GM19240 (cell line): ENCODE measurements at regions not wholly inside any gene's neighbourhood (a gene's known extent, or its start where the extent isn't known, plus 50 kb on each side); places are given as distances from the start of the nearest gene placed in this dataset.

Source experiments
- DNase-seq: peaks from one replicate; pipeline ENCODE4 v3.0.0; 2011; ENCODE audit warnings: low spot score; ENCODE audit not compliant: insufficient read length

- DNase-seq, result no peak
Observed at GRCh38 chr18:56086176-56086575, 498.2 kb upstream of the TCF4 start.

DNA sequence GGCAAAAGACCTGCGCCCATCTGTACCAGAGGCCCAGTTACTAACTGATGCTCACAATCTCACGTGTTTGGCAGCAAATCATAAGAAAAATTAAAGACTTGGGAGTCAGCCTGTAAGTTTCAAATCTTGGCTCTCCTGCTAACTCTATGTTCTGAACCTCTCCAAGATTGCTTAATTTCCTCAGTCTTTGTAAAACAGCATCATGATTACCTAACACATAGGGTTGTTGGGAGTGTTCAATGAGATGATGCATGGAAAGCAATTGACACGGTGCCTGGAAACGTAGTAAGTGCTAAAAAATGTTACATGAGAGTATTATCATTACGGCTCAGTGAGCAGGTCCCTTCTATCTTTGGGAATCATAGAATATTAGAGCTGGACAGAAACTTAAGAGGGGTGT is 497.6 kb upstream of the TCF4 start:
- DNase-seq, result no peak

DNA sequence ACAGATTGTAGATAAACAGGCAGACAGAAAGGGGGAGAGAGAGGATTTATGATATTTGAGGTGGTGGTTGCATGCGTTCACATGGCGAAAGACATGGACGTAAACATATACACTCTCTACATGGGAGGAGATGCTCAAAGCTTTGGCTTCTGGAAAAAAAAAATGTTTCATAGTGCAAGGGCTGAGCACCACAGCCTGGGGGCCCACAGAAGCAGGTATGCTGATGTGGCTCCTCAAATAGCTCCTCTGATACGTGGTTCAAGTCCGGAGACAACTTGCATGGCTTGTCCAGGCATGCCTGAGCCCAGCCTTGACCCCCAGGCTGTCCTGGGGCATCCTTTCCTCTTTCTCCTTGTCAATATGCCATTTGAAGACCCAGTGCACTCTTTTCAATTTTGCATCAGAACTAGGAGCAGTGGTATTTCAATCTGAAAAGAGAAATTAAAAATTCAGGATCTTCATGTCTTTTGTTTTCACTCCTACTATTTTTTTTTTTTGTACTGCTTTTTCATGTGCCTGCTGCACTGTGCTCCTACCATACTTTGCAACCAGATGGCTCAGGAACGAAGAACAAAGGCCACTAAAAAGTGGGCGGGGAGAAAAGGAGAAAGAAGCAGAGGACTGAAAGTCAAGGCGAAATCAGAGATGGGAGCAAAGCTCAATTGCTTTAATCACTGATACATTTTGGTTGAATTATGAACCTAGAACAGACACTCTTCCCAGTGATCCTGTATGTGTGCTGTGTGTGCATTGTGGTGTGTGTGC is 495.7 kb upstream of the TCF4 start:
- no peak for DNase-seq

DNA sequence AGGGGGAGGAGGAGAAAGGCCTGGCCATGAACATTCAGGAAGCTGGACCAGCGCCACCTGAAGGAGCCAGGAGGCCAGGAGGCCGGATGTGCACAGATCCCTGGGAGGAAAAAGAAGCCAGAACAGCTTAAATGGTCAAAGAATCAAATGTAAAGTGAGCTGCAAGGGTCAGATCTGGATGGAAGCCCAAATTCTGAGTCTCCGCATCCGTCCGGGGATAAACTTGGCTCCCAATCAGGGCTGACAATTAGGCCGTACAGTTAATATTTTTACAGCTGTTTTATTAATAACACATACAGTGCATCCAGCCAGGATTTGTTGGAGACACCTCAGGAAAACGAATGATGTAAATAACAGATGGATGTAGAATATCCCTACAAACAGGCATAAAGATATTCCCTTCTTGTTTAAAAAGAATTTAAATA is 495.1 kb upstream of the TCF4 start:
- DNase-seq, result no peak

DNA sequence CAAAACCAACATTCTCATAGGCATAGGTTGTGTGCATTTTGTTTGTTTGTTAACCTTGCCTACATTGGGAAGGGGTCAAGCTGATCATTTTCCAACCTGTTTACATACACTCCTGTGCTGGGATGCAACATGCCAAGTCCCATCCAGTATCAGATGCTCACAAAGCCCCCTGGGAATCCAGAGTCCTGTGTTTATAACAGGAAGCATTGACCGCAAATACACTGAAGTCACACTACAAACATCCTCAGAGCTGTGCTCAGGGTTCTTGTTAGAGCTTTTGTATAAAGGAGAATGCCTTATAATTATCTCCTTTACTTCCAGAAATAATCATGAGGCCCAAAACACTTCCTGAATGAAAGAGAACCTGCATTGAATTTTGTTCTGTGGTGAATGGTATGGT is 488.7 kb upstream of the TCF4 start:
- DNase-seq, result no peak

GRCh38 chr18:56068701-56069100 is 480.7 kb upstream of the TCF4 start:
- no peak for DNase-seq

DNA sequence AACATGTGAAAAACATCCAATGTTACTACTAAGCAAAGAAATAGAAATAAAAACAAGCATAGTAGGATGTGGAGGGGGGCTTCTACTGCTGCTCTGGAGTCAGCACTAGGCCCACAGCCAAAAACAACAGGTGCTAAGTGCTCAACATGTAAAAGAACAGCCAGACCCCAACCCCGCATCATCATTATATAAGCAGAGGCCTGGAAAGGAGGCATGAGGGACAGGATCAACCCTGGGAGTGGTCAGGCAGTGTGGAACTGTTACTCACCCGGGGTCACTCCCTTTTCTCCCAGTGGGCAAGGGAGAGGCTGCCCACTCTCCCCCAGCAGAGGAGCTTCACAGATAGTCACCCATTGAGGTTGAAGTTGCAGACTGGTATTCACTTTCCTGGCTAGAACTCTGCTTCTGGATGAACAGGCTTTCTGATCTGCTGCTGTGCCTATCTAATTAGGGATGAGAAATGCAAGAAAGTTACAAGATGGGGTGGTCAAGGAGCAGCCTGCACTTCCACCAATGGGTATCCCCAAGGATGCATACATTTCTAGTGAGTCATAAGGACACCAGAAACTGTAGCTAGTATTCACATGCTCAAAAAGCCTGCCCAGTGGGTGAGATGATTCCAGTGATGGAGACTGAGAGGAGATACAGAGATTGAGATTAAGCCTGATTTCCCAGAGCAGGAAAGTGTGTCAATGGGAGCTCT is 480.1 kb upstream of the TCF4 start:
- no peak for DNase-seq

DNA sequence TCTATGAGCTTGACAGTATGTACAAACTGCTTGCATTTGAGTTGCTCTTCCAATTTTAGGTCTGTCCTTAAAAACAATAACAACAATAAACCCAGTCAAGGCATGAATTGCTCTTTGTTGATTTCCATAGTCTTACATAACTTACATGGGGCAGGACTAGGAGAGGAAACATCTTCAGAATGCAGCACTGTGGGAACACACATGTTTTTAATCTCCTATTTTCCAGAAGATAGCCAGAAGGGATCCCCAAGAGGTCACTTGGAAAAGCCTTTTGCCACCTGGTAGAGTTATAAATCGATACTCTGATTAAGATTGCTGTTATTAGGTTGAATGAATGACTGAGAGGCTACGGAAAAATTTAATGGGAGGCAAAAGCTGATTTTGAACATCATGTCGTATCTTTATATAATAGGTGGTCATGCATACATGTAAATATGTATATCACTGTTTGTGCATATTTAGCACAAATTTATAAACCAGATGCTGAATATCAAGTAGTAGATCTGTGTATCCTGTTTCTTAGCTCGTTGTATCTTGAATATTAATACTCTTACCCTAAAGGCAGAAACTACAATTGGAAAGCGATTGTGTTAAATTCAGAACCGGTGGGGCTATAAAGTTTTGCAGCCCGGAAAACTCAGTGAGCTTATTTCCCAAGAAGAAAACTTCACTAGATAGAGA is 479.4 kb upstream of the TCF4 start:
- no peak for DNase-seq

DNA sequence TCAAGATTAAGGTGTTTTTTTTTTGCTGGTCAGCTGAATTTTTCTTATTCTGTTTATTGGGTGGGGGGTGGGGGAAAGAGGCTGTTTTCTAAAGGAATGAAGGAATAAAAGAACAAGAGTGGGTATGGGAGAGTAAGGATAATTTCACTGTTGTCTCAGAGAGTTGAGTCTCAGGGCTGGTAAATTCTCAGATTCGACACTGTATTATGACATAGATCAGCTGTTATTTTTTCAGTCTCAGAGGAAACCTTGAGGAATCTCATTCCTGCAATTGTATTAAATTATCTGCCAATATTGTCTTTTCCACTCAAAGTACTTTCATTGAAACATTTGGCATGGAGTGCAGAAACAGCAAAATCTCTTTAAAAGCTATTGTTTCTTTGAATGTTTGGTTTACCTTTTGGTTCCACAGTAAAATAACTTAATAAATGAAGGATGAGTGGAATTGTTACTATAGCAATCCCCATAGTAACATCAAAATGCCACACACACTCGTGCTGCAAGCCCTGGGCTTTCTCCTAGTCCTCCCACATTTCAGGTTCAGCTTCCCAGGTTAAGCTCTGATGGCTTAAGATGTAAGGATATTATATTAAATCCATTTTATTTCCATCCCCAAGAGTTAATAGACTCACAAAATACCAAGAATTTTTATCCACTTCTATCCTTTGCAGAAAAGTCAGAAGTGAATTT is 478.7 kb upstream of the TCF4 start:
- DNase-seq, result no peak

GRCh38 chr18:56065086-56065485 is 477.1 kb upstream of the TCF4 start:
- DNase-seq, result no peak

DNA sequence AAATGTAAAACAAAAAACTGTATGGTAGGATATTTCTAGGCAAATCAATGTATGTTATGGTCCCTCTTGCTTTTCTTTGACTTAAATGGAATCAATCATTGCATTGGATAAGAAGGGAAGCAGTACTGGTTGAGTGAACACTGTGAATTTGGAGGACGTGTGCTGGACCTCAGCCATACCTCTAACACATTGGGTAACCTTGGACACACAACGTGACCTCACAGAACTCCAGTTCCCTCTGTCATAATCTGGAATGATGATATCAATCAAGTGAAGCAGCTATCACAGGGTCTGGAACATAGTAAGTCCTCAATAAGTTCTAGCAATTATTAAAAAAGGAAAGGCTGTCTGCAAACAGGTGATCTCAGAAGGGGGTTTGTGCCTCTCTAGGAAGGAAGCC is 474.9 kb upstream of the TCF4 start:
- no peak for DNase-seq

- no peak for DNase-seq
Observed at GRCh38 chr18:56060967-56061541, 473.1 kb upstream of the TCF4 start.

DNA sequence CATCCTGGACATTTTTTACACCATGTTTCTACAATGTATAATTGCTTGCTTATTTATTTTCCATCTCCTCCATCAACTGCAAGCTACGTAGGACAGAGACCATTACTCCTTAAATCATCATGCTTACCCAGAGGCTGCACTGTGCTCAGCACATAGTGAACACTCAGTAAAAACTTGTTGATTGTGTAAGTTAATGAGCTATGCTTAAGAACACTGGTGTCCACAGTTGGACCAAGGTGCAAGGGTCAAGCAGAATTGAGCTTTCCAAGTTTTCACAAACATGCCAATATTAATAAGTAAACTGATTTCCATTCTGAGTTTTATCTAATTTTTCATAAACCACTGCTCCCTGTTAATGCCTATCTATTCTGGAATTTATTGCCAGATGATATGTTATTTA is 464.2 kb upstream of the TCF4 start:
- no peak for DNase-seq

DNA sequence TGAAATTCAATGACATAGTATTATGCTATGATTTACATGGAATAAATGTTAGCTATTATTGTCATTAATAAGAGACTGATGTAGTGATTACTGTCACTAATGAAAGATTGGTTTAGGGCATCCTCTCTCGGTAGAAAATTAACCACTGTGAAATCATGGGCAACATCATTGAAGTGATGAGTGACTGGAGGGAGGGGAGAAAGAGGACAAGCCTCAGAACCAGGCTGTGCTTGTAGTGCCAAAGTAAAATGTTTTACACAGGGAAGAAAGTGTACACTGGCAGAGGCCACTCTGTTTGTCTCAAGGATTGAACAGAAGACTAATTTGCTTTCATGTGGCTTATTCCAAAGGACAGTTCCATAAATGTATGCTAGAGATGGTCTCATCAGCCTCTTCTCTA is 456.2 kb upstream of the TCF4 start:
- no peak for DNase-seq

DNA sequence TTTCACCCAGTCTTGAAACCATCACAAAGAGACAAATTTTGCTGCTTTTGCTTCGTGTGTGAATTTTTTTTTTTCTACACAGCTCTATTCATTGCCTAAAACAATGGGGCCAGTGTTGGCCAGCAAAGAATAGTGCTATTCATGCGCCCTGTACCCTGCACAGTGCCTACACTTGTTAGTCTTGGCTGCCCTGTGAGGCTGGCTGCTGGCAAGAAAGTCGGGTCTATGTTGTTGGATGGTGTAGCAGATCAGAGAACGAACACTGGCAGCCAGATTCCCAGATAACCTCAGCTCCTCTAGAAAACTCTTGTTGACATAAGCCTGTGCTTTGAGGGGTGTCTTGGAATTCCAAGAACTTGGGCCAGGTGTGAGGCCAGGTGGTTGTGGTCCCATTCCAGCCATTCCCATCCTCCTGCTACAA is 455.7 kb upstream of the TCF4 start:
- DNase-seq, result no peak

DNA sequence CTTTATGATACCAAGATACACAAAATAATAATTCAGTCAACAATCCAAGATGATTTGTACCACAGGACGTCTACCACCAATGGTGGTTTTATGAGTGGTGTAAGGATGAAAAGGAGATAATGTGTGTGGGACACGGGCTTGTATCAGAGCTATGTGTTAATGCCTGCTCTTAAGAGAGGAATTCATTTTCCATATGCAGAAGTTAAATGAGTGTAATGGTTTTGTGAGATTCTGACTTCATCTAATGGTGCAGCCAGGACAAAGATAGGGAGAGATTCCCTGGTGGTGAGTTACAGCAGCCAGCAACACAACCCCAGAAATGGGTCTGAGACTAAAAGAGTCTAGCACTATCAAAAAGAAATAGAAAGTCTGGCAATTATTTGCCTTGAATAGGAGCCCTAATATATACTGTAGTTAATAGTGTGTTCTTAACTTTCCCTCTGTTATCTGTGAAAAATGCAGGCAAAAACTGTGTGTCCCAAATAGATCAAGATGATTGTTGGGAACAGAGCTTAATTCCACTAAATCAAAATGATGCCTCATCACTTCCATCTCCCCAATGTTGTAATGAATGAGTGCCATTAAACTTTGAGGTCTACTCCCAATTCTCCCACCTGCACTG is 455.0 kb upstream of the TCF4 start:
- DNase-seq, result no peak

- DNase-seq, result no peak
Observed at GRCh38 chr18:56038171-56039030, 450.4 kb upstream of the TCF4 start.

GRCh38 chr18:56036741-56037140 is 448.7 kb upstream of the TCF4 start:
- no peak for DNase-seq

- no peak for DNase-seq
Observed at GRCh38 chr18:56035546-56035945, 447.6 kb upstream of the TCF4 start.

DNA sequence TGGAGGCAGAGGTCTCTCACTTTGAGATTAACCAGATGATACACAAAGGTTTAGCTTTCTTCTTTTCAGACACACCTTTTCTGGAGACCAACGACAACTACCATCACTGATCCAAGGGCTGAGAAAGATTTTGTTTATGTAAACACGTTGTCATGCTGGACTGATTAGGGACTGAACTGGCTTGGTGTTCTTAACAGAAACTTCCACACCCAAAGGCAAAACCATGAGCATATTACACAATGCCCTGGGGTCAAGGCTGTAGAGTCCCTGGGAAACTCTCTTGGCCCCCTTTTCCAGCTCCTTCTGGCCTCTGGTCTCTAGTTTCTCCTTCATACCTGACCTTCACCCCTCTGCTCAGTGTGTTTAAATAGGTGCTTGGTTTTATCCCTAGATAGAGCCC is 447.0 kb upstream of the TCF4 start:
- DNase-seq, result no peak
